IMR-90 (cell line): ENCODE measurements at regions not wholly inside any gene's neighbourhood (a gene's known extent, or its start where the extent isn't known, plus 50 kb on each side); places are given as distances from the start of the nearest gene placed in this dataset.

ENCODE experiments used
- ATAC-seq: fragments of 200-7000 bp; cut with Tn5 transposase; 2 replicates; pipeline ENCODE4 v1.9.1; 2020; ENCODE audit warnings: low read depth, mild to moderate bottlenecking, moderate library complexity
- BruUV-seq: library from RNA; stranded (reverse); fragments of 400-500 nt; replicated peaks from 2 replicates; lab custom pipeline; 2021; lab: Mats Ljungman, UMichigan
- CTCF ChIA-PET: fragments of 300-600 bp; formaldehyde crosslinking; extraction: SDS; loops from one replicate; lab custom pipeline; 2021; ENCODE audit warnings: antibody characterized with exemption; lab: Yijun Ruan, JAX
- POLR2A ChIA-PET: fragments of 300-600 bp; sonication (Branson Sonifier 250); formaldehyde crosslinking; loops from one replicate; lab custom pipeline; 2022; ENCODE audit warnings: antibody characterized with exemption; ENCODE audit not compliant: unreplicated experiment; lab: Charles Lee
- DNase-seq: peaks from one replicate; pipeline ENCODE4 v3.0.0; 2013
- H2AFZ ChIP-seq: replicated peaks from 2 replicates; pipeline ENCODE3; 2013; ENCODE audit warnings: low read length, mild to moderate bottlenecking; ENCODE audit not compliant: poor library complexity
- H2AK5ac ChIP-seq: 2 replicates; pipeline ENCODE4 v1.6.1; 2013; ENCODE audit warnings: low read depth, low read length, inconsistent platforms
- H2AK9ac ChIP-seq: replicated peaks from 2 replicates; pipeline ENCODE3; 2013; ENCODE audit warnings: mild to moderate bottlenecking, low read depth, low read length, moderate library complexity; ENCODE audit not compliant: poor library complexity
- H2BK120ac ChIP-seq: 2 replicates; pipeline ENCODE4 v1.6.1; 2013; ENCODE audit warnings: low read depth, low read length, inconsistent platforms
- H2BK15ac ChIP-seq: 3 replicates; pipeline ENCODE4 v1.6.1; 2013; ENCODE audit warnings: low read depth, low read length, inconsistent platforms
- H2BK20ac ChIP-seq: 2 replicates; pipeline ENCODE4 v1.6.1; 2013; ENCODE audit warnings: low read depth, mild to moderate bottlenecking, inconsistent platforms, low read length, moderate library complexity
- H2BK5ac ChIP-seq: 2 replicates; pipeline ENCODE4 v1.6.1; 2013; ENCODE audit warnings: mild to moderate bottlenecking, low read depth, low read length, inconsistent platforms; ENCODE audit not compliant: poor library complexity, severe bottlenecking
- H3K14ac ChIP-seq: replicated peaks from 2 replicates; pipeline ENCODE4 v1.6.1; 2013; ENCODE audit warnings: low read depth, low read length, inconsistent platforms
- H3K18ac ChIP-seq: 2 replicates; pipeline ENCODE4 v1.6.1; 2013; ENCODE audit warnings: low read depth, low read length, control low read depth
- H3K23ac ChIP-seq: 2 replicates; pipeline ENCODE4 v1.6.1; 2013; ENCODE audit warnings: low read depth, low read length, inconsistent platforms
- H3K27ac ChIP-seq: 2 replicates; pipeline ENCODE4 v1.5.1; 2013; ENCODE audit warnings: mild to moderate bottlenecking, control low read depth, low read length; ENCODE audit not compliant: insufficient read depth
- H3K27me3 ChIP-seq: 2 replicates; pipeline ENCODE4 v1.6.1; 2013; ENCODE audit warnings: low read length; ENCODE audit not compliant: control insufficient read depth, insufficient read depth
- H3K36me3 ChIP-seq: 2 replicates; pipeline ENCODE4 v1.6.1; 2013; ENCODE audit warnings: low read length, mixed read lengths; ENCODE audit not compliant: control insufficient read depth, insufficient read depth
- H3K4ac ChIP-seq: 2 replicates; pipeline ENCODE4 v1.6.1; 2013; ENCODE audit warnings: low read depth, low read length, inconsistent platforms
- H3K4me1 ChIP-seq: 2 replicates; pipeline ENCODE4 v1.6.1; 2013; ENCODE audit warnings: low read length, mixed read lengths; ENCODE audit not compliant: control insufficient read depth, insufficient read depth
- H3K4me2 ChIP-seq: 2 replicates; pipeline ENCODE4 v1.6.1; 2013; ENCODE audit warnings: low read depth, mild to moderate bottlenecking, control low read depth, low read length, moderate library complexity
- H3K4me3 ChIP-seq: 2 replicates; pipeline ENCODE4 v1.5.1; 2013; ENCODE audit warnings: low read depth, mild to moderate bottlenecking, control low read depth, low read length, moderate library complexity; ENCODE audit not compliant: insufficient read depth
- H3K56ac ChIP-seq: 2 replicates; pipeline ENCODE4 v1.6.1; 2013; ENCODE audit warnings: low read length, inconsistent platforms; ENCODE audit not compliant: insufficient read depth; ENCODE audit errors: extremely low read depth
- H3K79me1 ChIP-seq, 2 experiments: 2 replicates each; pipeline ENCODE4 v1.6.1; 2013; ENCODE audit warnings: low read length in 2 of 2, inconsistent platforms in 1 of 2, low read depth in 1 of 2
- H3K9ac ChIP-seq: 2 replicates; pipeline ENCODE4 v1.6.1; 2013; ENCODE audit warnings: low read depth, low read length, control low read depth
- H3K9me1 ChIP-seq: 2 replicates; pipeline ENCODE4 v1.6.1; 2013; ENCODE audit warnings: low read length, inconsistent platforms; ENCODE audit not compliant: insufficient read depth
- H3K9me3 ChIP-seq: 2 replicates; pipeline ENCODE4 v1.6.1; 2013; ENCODE audit warnings: low read length; ENCODE audit not compliant: control insufficient read depth, insufficient read depth
- H4K20me1 ChIP-seq: 2 replicates; pipeline ENCODE4 v1.6.1; 2013; ENCODE audit warnings: low read length, inconsistent platforms; ENCODE audit not compliant: insufficient read depth
- H4K5ac ChIP-seq: 2 replicates; pipeline ENCODE4 v1.6.1; 2013; ENCODE audit warnings: mild to moderate bottlenecking, low read depth, low read length, control low read depth
- H4K8ac ChIP-seq, 2 experiments: 2 replicates each; pipeline ENCODE4 v1.6.1; 2013; ENCODE audit warnings: low read depth in 2 of 2, low read length in 2 of 2, control low read depth in 1 of 2, inconsistent platforms in 1 of 2
- H4K91ac ChIP-seq: 2 replicates; pipeline ENCODE4 v1.6.1; 2013; ENCODE audit warnings: low read depth, low read length, inconsistent platforms; ENCODE audit not compliant: insufficient read depth
- CHD1 ChIP-seq: IDR thresholded peaks from 2 replicates; pipeline ENCODE4 v1.6.1; 2012; ENCODE audit warnings: low read depth, low read length, improper control_type of control experiment
- CTCF ChIP-seq: conservative IDR thresholded peaks from 2 replicates; pipeline ENCODE4 v1.5.1; 2012; ENCODE audit warnings: mild to moderate bottlenecking, low read depth, low read length, improper control_type of control experiment
- FOS ChIP-seq: fragments of 150-350 bp; IDR thresholded peaks from 2 replicates; pipeline ENCODE4 v1.6.1; 2016; ENCODE audit warnings: low read depth, low read length
- NFE2L2 ChIP-seq: fragments of 150-350 bp; IDR thresholded peaks from 2 replicates; pipeline ENCODE4 v1.6.1; 2016; ENCODE audit warnings: low read depth, mild to moderate bottlenecking, low read length
- POLR2A ChIP-seq: IDR thresholded peaks from 2 replicates; pipeline ENCODE4 v1.6.1; 2012; ENCODE audit warnings: mild to moderate bottlenecking, low read depth, low read length
- RFX5 ChIP-seq: IDR thresholded peaks from 2 replicates; pipeline ENCODE4 v1.8.0; 2012; ENCODE audit warnings: low read depth, mild to moderate bottlenecking, low read length, moderate library complexity
- USF2 ChIP-seq: fragments of 150-350 bp; IDR thresholded peaks from 2 replicates; pipeline ENCODE4 v1.6.1; 2017; ENCODE audit warnings: mild to moderate bottlenecking, antibody characterized with exemption, low read length, low read depth
- WGBS, 2 experiments: methylation state at CpG; one replicate each; pipeline versions ENCODE4 v1.1.5 to v1.1.7; 2013; ENCODE audit warnings: missing lambda C conversion rate in 2 of 2; ENCODE audit not compliant: insufficient read length in 1 of 2; ENCODE audit errors: extremely low coverage in 2 of 2; 5-methylcytosine and 5-hydroxymethylcytosine counted together
- dilution Hi-C: fragments of 300-500 bp; cut with HindIII; formaldehyde crosslinking; loops from one replicate; pipeline ENCODE4 v1.14.3; 2018; ENCODE audit warnings: low sequenced_read_pairs; ENCODE audit not compliant: unreplicated experiment
- in situ Hi-C: fragments of 300-500 bp; cut with MboI; formaldehyde crosslinking; loops from 3 replicates; pipeline ENCODE4 v1.14.3; 2019; ENCODE audit warnings: low sequenced_read_pairs, inconsistent platforms, mixed read lengths
- intact Hi-C: fragments of 100-400 bp; cut with micrococcal nuclease; formaldehyde crosslinking; loops from 2 replicates; pipeline ENCODE4 v1.10.0; 2022

GRCh38 chr1:22254756-22255155, 111.9 kb upstream of the WNT4 start:
- POLR2A ChIA-PET: no interaction called here
- TF ChIP-seq NFE2L2 (no peak), POLR2A (no peak), CHD1 (no peak), USF2 (no peak), RFX5 (no peak), FOS (no peak), CTCF (no peak)
- no peak overlapping the region for H2AFZ ChIP-seq
- no peak overlapping the region for H2AK9ac ChIP-seq
- peaks cover 45% of the 10 kb centered on the region for H3K27me3 ChIP-seq
- no peak overlapping the region for H3K14ac ChIP-seq
- H3K79me1 ChIP-seq: no peaks in the 10 kb centered on the region
- BruUV-seq: no TSS peak
- no peak overlapping the region for H3K18ac ChIP-seq
- H3K4ac ChIP-seq: no peak overlapping the region
- no peaks in the 10 kb centered on the region for H3K36me3 ChIP-seq
- CTCF ChIA-PET: interaction anchor here (0.7 kb wide), 1 partner anchor 39 kb away, joined by 3 read pairs; no protein-coding TSS in a partner anchor
- H2BK15ac ChIP-seq: no peak overlapping the region
- no peak overlapping the region for H3K23ac ChIP-seq
- H3K4me2 ChIP-seq: no peak overlapping the region
- no peak overlapping the region for H2AK5ac ChIP-seq
- no peak overlapping the region for H3K27ac ChIP-seq
- H3K4me1 ChIP-seq: peaks cover 13% of the 10 kb centered on the region; the same call in 1 of the 2 replicates
- no CpG with 5 or more reads among the region's 7 CpGs for WGBS, 2 experiments
- in situ Hi-C loops (no loop called here), dilution Hi-C loops (no loop called here), intact Hi-C loops (no loop called here)
- no peaks in the 10 kb centered on the region for H3K9me3 ChIP-seq
- H2BK120ac ChIP-seq: no peak overlapping the region
- H3K4me3 ChIP-seq: no peak overlapping the region
- no peak overlapping the region for H4K91ac ChIP-seq
- DNase-seq: no peak
- no peak overlapping the region for H4K5ac ChIP-seq
- no peak for ATAC-seq
- H3K9me1 ChIP-seq: no peaks in the 10 kb centered on the region
- no peak overlapping the region for H3K9ac ChIP-seq
- no peak overlapping the region for H2BK5ac ChIP-seq
- H4K20me1 ChIP-seq: peaks cover 5% of the 10 kb centered on the region; the same call in 1 of the 2 replicates
- no peak overlapping the region for H4K8ac ChIP-seq
- H2BK20ac ChIP-seq: no peak overlapping the region
- no peak overlapping the region for H3K56ac ChIP-seq
